GM18519 (cell line): ENCODE measurements at regions not wholly inside any gene's neighbourhood (a gene's known extent, or its start where the extent isn't known, plus 50 kb on each side); places are given as distances from the start of the nearest gene placed in this dataset.
"Not testable (repeated sequence)": the region's sequence is repeated elsewhere in the genome, so short reads cannot be mapped to it uniquely, and the experiment has no call there.

ENCODE experiments used
- ATAC-seq: cut with Tn5 transposase; IDR thresholded peaks from one replicate; pipeline ENCODE4 v1.9.1; 2021; ENCODE audit warnings: mild to moderate bottlenecking, moderate library complexity; ENCODE audit not compliant: unreplicated experiment, low FRiP score

DNA sequence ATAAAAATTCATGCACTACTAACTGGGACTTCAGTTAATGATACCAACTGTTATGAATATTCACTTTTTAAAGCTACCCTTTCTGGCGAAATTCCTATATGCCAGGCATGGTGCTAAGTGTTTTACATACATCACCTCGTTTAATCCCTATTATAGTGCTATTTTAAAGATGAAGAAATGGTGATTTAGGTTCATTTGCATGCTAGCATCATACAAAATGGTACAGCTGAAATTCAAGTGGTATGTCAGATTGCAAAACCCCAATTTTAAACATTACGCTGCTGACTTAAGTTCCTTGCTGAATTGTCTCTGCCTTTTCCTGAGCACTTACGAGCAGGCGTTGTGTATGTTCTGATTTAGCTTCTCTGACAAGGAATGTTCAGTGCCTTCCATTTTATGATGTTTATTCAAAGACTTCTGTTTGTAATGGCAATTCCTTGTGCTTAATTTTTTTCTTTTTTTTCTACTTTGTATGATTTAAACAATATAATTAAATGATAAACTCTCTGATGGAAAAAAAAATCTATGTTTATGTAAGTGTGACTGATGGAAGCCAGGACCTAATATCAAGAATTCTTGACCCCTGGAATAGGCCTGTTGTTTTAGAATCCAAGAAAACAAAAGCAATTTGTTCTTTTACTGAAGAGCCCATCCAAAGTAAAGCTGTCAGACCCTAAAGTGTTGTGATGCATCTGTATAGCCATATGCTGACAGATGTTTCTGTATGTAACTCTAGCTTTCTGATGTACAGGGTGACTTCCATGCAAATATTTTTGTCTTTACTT lies 148.1 kb downstream of the PCDH7 start:
- ATAC-seq, result no peak

GRCh38 chr4:30869387-30869786 lies 149.2 kb downstream of the PCDH7 start:
- ATAC-seq, result not testable (repeated sequence)

- ATAC-seq, result no peak
Observed at GRCh38 chr4:30870513-30870912, 150.3 kb downstream of the PCDH7 start.

DNA sequence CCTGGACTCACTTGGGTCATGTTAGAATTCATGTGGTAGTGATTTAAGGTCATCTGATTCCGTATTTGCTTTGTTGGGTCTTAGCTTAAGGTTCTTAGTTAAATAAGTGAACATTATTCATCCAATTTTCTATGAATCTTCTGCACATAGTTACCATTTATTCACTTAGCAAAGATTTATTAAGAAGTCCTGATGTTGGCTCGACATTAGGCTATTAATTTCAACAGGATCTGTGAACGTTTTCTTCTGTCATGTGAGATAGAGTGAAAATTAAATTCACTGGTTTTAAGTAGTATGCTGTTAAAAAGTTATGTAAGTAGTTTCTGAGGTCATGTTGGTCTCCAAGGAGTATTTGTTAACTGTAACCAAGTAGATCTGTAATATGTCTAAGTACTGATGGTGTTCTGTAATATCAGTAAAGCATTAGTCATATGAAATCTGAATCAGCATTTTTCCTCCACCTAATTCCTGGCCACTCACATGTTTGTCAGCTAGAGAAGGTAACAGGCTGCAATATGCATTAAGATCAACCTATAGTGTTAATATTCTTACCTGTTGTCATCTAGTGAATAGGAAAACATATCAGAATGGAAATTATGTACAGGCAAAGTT lies 155.6 kb downstream of the PCDH7 start:
- ATAC-seq, result no peak

GRCh38 chr4:30879855-30880598 lies 159.9 kb downstream of the PCDH7 start:
- ATAC-seq, result no peak

GRCh38 chr4:30881985-30882384 lies 161.8 kb downstream of the PCDH7 start:
- ATAC-seq, result no peak

DNA sequence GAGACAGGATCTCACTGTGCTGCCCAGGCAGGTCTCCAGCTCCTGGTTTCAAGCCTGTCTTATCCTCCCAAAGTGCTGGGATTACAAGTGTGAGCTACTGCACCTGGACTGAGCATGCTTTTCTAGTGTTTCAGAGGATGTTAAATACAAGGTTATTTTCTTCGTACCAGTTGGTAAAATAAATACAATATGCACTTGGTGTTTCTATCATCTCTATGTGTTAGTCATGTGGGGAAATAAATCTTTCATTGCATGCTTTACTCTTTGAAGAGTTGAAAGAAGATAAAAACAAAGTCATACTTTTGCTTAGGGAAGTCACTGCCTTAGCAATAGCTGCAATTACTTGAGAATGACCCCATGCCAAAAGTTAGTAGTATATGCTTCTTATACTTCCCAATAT lies 162.3 kb downstream of the PCDH7 start:
- no peak for ATAC-seq

DNA sequence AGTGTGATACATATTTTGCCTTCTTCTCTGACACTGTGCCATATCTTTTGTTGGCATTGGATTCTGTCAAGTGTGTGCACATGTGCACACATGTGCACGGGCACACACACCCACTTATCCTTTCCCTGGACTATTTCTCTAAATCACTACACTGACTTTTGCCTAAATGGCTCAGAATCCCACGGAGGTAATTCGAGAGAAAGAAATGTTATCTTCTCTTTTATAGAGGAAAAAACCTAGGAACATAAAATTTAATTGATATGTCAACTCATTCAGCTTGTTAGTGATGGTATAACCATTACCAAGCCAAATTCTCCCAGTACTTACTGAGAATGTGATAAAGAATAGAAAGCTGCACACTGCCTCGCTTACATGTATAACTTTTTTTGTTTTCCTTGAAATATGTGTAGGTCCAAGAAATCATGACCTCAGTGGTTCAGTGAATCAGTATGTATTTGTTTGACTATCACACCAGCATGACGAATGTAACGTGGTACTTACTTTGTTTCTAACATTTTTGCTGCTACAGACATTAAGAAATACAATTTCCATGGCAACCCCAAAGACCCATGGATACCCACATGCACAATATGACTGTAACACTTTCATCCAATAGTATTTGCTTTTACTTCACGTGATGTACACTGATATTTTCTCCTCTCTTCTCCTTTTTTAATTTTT lies 163.0 kb downstream of the PCDH7 start:
- no peak for ATAC-seq

GRCh38 chr4:30901461-30902451 lies 181.6 kb downstream of the PCDH7 start:
- ATAC-seq, result no peak

- no peak for ATAC-seq
Observed at GRCh38 chr4:30903502-30904214, 183.5 kb downstream of the PCDH7 start.

GRCh38 chr4:30904215-30904555 lies 184.0 kb downstream of the PCDH7 start:
- ATAC-seq, result no peak

GRCh38 chr4:30904588-30904987 lies 184.4 kb downstream of the PCDH7 start:
- ATAC-seq, result no peak

DNA sequence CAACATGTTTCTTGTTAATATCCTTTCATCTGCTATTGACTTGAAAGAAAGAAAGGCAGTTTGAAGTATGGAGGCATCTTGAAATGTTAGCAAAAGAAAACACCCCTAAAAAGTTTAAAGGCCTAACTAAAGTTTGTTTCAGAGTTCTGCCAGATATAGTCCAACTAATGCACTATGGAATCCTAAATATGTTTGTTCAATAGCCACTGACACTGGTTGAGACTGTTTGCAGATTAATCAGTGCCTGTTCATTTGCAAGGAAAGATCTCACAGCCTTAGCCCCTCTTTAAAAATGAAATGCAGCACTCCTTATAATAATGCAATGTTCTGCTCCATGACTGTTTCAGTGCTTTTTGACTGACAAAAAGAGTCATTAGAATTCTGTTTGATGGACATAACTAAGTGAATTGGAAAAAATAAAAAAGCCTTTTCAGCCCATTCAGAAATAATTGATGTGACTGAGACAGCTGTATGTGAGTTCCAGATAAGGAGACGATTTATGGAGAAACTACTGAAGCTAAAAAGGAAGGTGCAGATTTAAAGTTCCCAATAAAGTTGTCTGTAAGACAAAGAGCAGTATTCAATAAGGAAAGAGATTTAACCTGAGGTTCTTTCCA lies 192.0 kb downstream of the PCDH7 start:
- ATAC-seq, result no peak

DNA sequence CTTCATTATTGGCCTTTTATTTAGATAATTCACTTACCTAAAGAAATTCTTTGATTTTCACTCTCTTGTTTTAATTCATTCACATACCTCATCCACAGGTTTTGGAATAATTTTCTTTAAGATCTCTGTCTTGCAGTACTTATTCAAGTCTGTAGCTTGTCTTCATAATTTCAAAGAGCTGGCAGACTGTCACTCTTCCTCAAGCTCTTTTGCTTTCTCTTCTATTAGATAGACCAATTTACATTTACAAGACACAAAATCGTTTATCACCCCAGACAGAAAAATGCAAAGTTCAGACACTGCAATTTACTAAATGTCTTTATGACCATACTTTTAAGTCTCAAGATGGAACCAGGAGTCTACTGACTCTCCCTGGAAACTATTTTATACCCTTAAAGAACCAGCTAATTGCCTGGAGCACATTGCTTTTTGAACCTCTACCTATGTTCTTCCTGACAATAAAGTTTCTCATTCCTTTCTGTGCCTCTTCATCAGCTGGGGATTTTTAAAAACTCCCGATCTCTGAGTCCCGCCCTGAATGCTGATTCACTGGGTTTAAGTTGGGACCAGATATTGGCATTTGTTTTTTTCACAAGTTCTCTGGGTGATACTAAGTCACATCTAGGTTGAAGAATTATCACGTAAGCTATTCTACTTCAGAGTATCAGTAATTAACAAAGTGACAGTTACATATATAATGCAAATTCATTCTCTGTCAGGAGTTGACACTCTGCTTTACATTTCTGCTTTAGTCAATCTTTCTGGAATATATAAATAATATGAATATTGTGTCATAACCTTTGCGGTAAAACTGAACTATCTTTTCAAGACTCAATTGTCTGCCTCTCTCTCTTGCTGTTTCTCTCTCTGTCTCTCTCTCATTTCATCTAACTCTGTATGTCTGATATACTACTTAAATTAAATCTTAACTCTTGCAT lies 196.4 kb downstream of the PCDH7 start:
- ATAC-seq, result no peak

- no peak for ATAC-seq
Observed at GRCh38 chr4:30917946-30918345, 197.8 kb downstream of the PCDH7 start.

DNA sequence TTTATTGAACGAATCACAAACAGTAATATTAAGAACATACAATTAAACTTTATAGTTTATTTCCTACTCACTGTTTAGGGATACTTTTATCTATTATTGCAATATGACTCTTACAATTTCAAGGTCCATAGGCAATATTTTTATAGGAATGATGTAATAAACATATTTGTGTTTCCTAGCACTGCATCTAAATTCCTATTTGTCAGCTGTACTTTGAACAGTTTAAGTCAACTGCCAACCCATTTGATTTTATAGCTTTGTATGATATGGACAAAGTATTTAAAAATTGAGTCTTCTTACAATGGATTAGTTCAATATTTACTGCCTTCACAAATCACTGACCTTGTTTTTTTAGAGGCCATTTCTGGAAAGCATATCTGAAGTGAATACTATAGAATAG lies 199.3 kb downstream of the PCDH7 start:
- ATAC-seq, result no peak

- ATAC-seq, result no peak
Observed at GRCh38 chr4:30920043-30920442, 199.9 kb downstream of the PCDH7 start.

- ATAC-seq, result no peak
Observed at GRCh38 chr4:30922625-30923024, 202.5 kb downstream of the PCDH7 start.
